H1 (cell line): ENCODE measurements at regions not wholly inside any gene's neighbourhood (a gene's known extent, or its start where the extent isn't known, plus 50 kb on each side); places are given as distances from the start of the nearest gene placed in this dataset.

Source experiments
- CTCF ChIA-PET: fragments of 300-600 bp; sonication (Branson Sonifier 250); formaldehyde crosslinking; loops from one replicate; lab custom pipeline; 2021; ENCODE audit not compliant: partially characterized antibody; lab: Charles Lee
- POLR2A ChIA-PET: fragments of 300-600 bp; sonication (Branson Sonifier 250); formaldehyde crosslinking; loops from one replicate; lab custom pipeline; 2021; ENCODE audit warnings: inconsistent platforms; ENCODE audit not compliant: partially characterized antibody; lab: Charles Lee
- DNase-seq, 2 experiments: peaks; one replicate each; pipeline versions ENCODE4 v3.0.0 to v3.0.0-alpha.2; 2010 to 2022; ENCODE audit warnings: low spot score in 2 of 2, low read depth in 1 of 2, mixed read lengths in 1 of 2
- FAIRE-seq: peaks from 2 replicates; lab custom pipeline; 2011; peaks lifted over from hg19 to GRCh38; lab: Jason Lieb, UNC
- H2AFZ ChIP-seq: 2 replicates; pipeline ENCODE4 v1.8.1; 2012; ENCODE audit warnings: low read length, inconsistent platforms
- H2AK5ac ChIP-seq: 2 replicates; pipeline ENCODE4 v1.6.1; 2013; ENCODE audit warnings: low read depth, low read length
- H2BK120ac ChIP-seq: replicated peaks from 2 replicates; pipeline ENCODE3; 2013; ENCODE audit warnings: low read depth, low read length, inconsistent platforms
- H2BK12ac ChIP-seq: 2 replicates; pipeline ENCODE4 v1.6.1; 2013; ENCODE audit warnings: low read depth, low read length
- H2BK15ac ChIP-seq: 2 replicates; pipeline ENCODE4 v1.6.1; 2013; ENCODE audit warnings: low read length
- H2BK20ac ChIP-seq: 2 replicates; pipeline ENCODE4 v1.6.1; 2013; ENCODE audit warnings: low read length
- H2BK5ac ChIP-seq: 2 replicates; pipeline ENCODE4 v1.6.1; 2013; ENCODE audit warnings: low read depth, low read length
- H3K14ac ChIP-seq: 2 replicates; pipeline ENCODE4 v1.6.1; 2013; ENCODE audit warnings: inconsistent platforms; ENCODE audit not compliant: insufficient read length
- H3K18ac ChIP-seq: 2 replicates; pipeline ENCODE4 v1.6.1; 2013; ENCODE audit warnings: low read length; ENCODE audit errors: extremely low read depth
- H3K23ac ChIP-seq: 2 replicates; pipeline ENCODE4 v1.6.1; 2013; ENCODE audit warnings: inconsistent platforms; ENCODE audit not compliant: insufficient read length
- H3K23me2 ChIP-seq: 2 replicates; pipeline ENCODE4 v1.6.1; 2013; ENCODE audit warnings: low read depth, low read length
- H3K27ac ChIP-seq: 2 replicates; pipeline ENCODE4 v1.6.1; 2011; ENCODE audit warnings: low read depth, low read length, inconsistent platforms
- H3K27me3 ChIP-seq, 4 experiments: replicated peaks in 1 of 4; 1 replicate in 1 of 4; 2 replicates in 3 of 4; pipeline versions ENCODE4 v1.6.1 to v1.8.1; 2011 to 2013; ENCODE audit warnings: low read length in 3 of 4, mild to moderate bottlenecking in 3 of 4, inconsistent platforms in 2 of 4, mixed read lengths in 2 of 4, moderate library complexity in 1 of 4; ENCODE audit not compliant: control insufficient read depth in 3 of 4, insufficient read depth in 3 of 4; ENCODE audit errors: extremely low read depth in 1 of 4
- H3K36me3 ChIP-seq, 4 experiments: 2 replicates each; pipeline versions ENCODE4 v1.6.1 to v1.8.1; 2011 to 2013; ENCODE audit warnings: mild to moderate bottlenecking in 4 of 4, low read length in 3 of 4, moderate library complexity in 2 of 4, control low read depth in 1 of 4, inconsistent platforms in 1 of 4; ENCODE audit not compliant: insufficient read depth in 4 of 4, control insufficient read depth in 2 of 4
- H3K4ac ChIP-seq: replicated peaks from 2 replicates; pipeline ENCODE3; 2013; ENCODE audit warnings: low read length, low read depth, mixed read lengths, inconsistent platforms; ENCODE audit not compliant: insufficient read length
- H3K4me1 ChIP-seq, 4 experiments: replicated peaks in 1 of 4; 1 replicate in 1 of 4; 2 replicates in 3 of 4; pipeline versions ENCODE4 v1.6.1 to v1.8.1; 2011 to 2013; ENCODE audit warnings: low read length in 3 of 4, inconsistent platforms in 2 of 4, mixed read lengths in 1 of 4; ENCODE audit not compliant: insufficient read depth in 4 of 4, control insufficient read depth in 3 of 4
- H3K4me2 ChIP-seq, 2 experiments: 2 replicates each; pipeline versions ENCODE4 v1.6.1 to v1.8.1; 2011 to 2013; ENCODE audit warnings: low read depth in 2 of 2, low read length in 2 of 2, control low read depth in 1 of 2, inconsistent platforms in 1 of 2, mild to moderate bottlenecking in 1 of 2; ENCODE audit not compliant: insufficient read depth in 1 of 2
- H3K4me3 ChIP-seq, 4 experiments: fragments of 200-600, 300-600 bp in 1 of 4; sonication (generic), shearing (Covaris generic), sonication (Bioruptor Twin) in 1 of 4; 2 replicates each; pipeline versions ENCODE4 v1.5.1 to v1.8.1; 2011 to 2016; ENCODE audit warnings: low read length in 4 of 4, low read depth in 3 of 4, control low read depth in 2 of 4, inconsistent platforms in 2 of 4, mild to moderate bottlenecking in 2 of 4, mixed read lengths in 1 of 4, moderate library complexity in 1 of 4; ENCODE audit not compliant: insufficient read depth in 2 of 4; ENCODE audit errors: extremely low read depth in 1 of 4
- H3K56ac ChIP-seq: replicated peaks from 2 replicates; pipeline ENCODE3; 2013; ENCODE audit warnings: low read depth, mild to moderate bottlenecking, mixed read lengths, low read length, inconsistent platforms; ENCODE audit not compliant: insufficient read length
- H3K79me1 ChIP-seq: 2 replicates; pipeline ENCODE4 v1.6.1; 2013; ENCODE audit warnings: low read depth, low read length, control low read depth
- H3K79me2 ChIP-seq, 2 experiments: 2 replicates each; pipeline versions ENCODE4 v1.6.1 to v1.8.1; 2012 to 2013; ENCODE audit warnings: low read length in 2 of 2, mild to moderate bottlenecking in 2 of 2, inconsistent platforms in 1 of 2; ENCODE audit not compliant: insufficient read depth in 2 of 2, control insufficient read depth in 1 of 2
- H3K9ac ChIP-seq, 4 experiments: replicated peaks in 1 of 4; 1 replicate in 1 of 4; 2 replicates in 3 of 4; pipeline versions ENCODE4 v1.6.1 to v1.8.1; 2011 to 2013; ENCODE audit warnings: low read depth in 3 of 4, low read length in 3 of 4, control low read depth in 2 of 4, mild to moderate bottlenecking in 2 of 4, moderate library complexity in 2 of 4, inconsistent platforms in 1 of 4; ENCODE audit errors: extremely low read depth in 1 of 4
- H3K9me3 ChIP-seq, 2 experiments: 2 replicates each; pipeline versions ENCODE4 v1.6.1 to v1.8.1; 2012 to 2013; ENCODE audit warnings: mild to moderate bottlenecking in 2 of 2, moderate library complexity in 2 of 2, control low read depth in 1 of 2, inconsistent platforms in 1 of 2, low read depth in 1 of 2, low read length in 1 of 2, mixed read lengths in 1 of 2; ENCODE audit not compliant: insufficient read depth in 2 of 2
- H4K20me1 ChIP-seq, 2 experiments: replicated peaks in 1 of 2; 2 replicates each; pipeline versions ENCODE3 to v1.8.1; 2011 to 2013; ENCODE audit warnings: inconsistent platforms in 2 of 2, low read length in 2 of 2, mild to moderate bottlenecking in 1 of 2; ENCODE audit not compliant: insufficient read depth in 2 of 2, control insufficient read depth in 1 of 2
- H4K5ac ChIP-seq: 2 replicates; pipeline ENCODE4 v1.6.1; 2013; ENCODE audit warnings: low read length, low read depth, mixed read lengths, inconsistent platforms; ENCODE audit not compliant: insufficient read length
- H4K8ac ChIP-seq: 2 replicates; pipeline ENCODE4 v1.8.0; 2013; ENCODE audit warnings: mild to moderate bottlenecking, moderate library complexity, low read length, inconsistent platforms; ENCODE audit not compliant: insufficient read depth; ENCODE audit errors: extremely low read depth
- H4K91ac ChIP-seq: replicated peaks from 2 replicates; pipeline ENCODE3; 2013; ENCODE audit warnings: low read length, mixed read lengths, inconsistent platforms; ENCODE audit not compliant: insufficient read length
- FOSL1 ChIP-seq: IDR thresholded peaks from 2 replicates; pipeline ENCODE4 v1.6.1; 2011; ENCODE audit warnings: mild to moderate bottlenecking, low read depth, low read length, moderate library complexity; ENCODE audit not compliant: insufficient read depth
- SIX5 ChIP-seq: IDR thresholded peaks from 2 replicates; pipeline ENCODE4 v1.6.1; 2011; ENCODE audit warnings: mild to moderate bottlenecking, low read depth, low read length
- SUZ12 ChIP-seq: fragments of 200-600 bp; sonication (generic); IDR thresholded peaks from 2 replicates; pipeline ENCODE4 v1.6.1; 2012; ENCODE audit warnings: mild to moderate bottlenecking, inconsistent platforms, low read length, moderate library complexity, mixed read lengths
- WGBS, 2 experiments: shearing (Covaris generic) in 1 of 2; methylation state at CpG; one replicate each; pipeline versions ENCODE4 v1.1.6 to v1.1.7; 2013 to 2015; ENCODE audit warnings: low lambda C conversion rate in 2 of 2, mixed read lengths in 2 of 2, inconsistent platforms in 1 of 2, low coverage in 1 of 2, missing lambda C conversion rate in 1 of 2; ENCODE audit not compliant: insufficient replicate concordance in 2 of 2, insufficient coverage in 1 of 2, insufficient read length in 1 of 2; ENCODE audit errors: extremely low coverage in 1 of 2, missing lambda C conversion rate in 1 of 2; 5-methylcytosine and 5-hydroxymethylcytosine counted together

GRCh38 chr5:1659100-1659981 lies 135.6 kb upstream of the LPCAT1 start:
- no peak for TF ChIP-seq FOSL1
- no peak for TF ChIP-seq SIX5
- TF ChIP-seq SUZ12 = no peak
- Histone ChIP-seq H4K20me1 (peaks cover 0 to 2% of the 10 kb centered on the region in 2 experiments), H3K79me2 (no peaks in the 10 kb centered on the region), H3K9me3 (no peaks in the 10 kb centered on the region), H2BK20ac (no peak overlapping the region), H3K27ac (no peak overlapping the region), H2BK5ac (no peak overlapping the region), H3K4me1 (peaks cover 0 to 4% (median under 1%) of the 10 kb centered on the region in 4 experiments; a peak in 2 of 7 replicates), H2BK120ac (no peak overlapping the region), H3K9ac (no peak overlapping the region), H3K23ac (no peak overlapping the region), H4K8ac (0 out of 2 replicates have a peak overlapping the region, but pooled peaks have one; percentile 5), H3K18ac (no peak overlapping the region; the same call in 1 of the 2 replicates), H2AFZ (0 out of 2 replicates have a peak overlapping the region, but pooled peaks have one; percentile 50), H3K4me3 (no peak overlapping the region), H3K14ac (no peak overlapping the region), H3K23me2 (no peaks in the 10 kb centered on the region), H3K27me3 (peaks cover 0 to 2% (median 0%) of the 10 kb centered on the region in 4 experiments; a peak in 3 of 7 replicates), H4K5ac (no peak overlapping the region), H3K56ac (no peak overlapping the region), H3K79me1 (no peaks in the 10 kb centered on the region), H2AK5ac (no peak overlapping the region), H3K4ac (no peak overlapping the region), H3K4me2 (no peak overlapping the region), H3K36me3 (no peaks in the 10 kb centered on the region), H4K91ac (no peak overlapping the region), H2BK12ac (no peak overlapping the region), H2BK15ac (no peak overlapping the region)
- ChIA-PET POLR2A (no interaction called here), CTCF (interaction anchor here (1.8 kb wide), 1 partner anchor 10 kb away, joined by 5 read pairs; no protein-coding TSS in a partner anchor)
- WGBS, 2 experiments = 86% methylated on average over 23 of the region's 23 CpGs; no CpG with 5 or more reads in 1 of the 2 experiments
- DNase-seq = no peak
- FAIRE-seq = no peak
